ENCODE measurements at regions not wholly inside any gene's neighbourhood (a gene's known extent, or its start where the extent isn't known, plus 50 kb on each side); places are given as distances from the start of the nearest gene placed in this dataset.

DNA sequence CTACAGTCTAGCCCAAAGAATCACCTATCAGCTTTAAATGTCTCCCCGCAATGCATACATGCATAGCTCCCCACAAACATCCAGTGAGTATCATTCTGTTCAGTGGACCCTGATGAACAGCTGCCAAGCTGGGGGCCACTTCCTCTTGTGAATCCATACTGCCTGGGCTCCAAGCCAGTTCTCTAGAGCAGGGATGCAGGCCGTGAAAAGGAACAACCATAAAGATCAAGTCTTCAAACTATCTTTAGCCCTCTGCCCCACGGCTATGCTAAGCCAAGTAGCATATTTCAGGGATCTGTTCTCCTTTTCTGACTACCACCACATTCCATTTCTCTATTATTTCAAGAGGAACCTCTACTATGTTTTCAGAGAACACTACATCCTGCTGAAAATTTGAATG lies 191.7 kb upstream of the BTBD3 start:
- Histone ChIP-seq H3K27me3 (peaks cover 0 to 7% (median 0%) of the 10 kb centered on the region in 4 donors), H3K9me3 (peaks cover 0 to 1% (median 0%) of the 10 kb centered on the region in 4 donors), H3K36me3 (no peaks in the 10 kb centered on the region), H3K4me1 (no peaks in the 10 kb centered on the region), H3K27ac (replicated peaks in 1 of 4) (no peak overlapping the region), H3K4me3 (no peak overlapping the region)
- DNase-seq (ENCODE audit: extremely low spot score), result no peak
- intact Hi-C loops (cut with DNase I), result no loop called here
- WGBS, result 57% methylated on average over 3 of the region's 3 CpGs
- TF ChIP-seq EP300 (IDR thresholded peaks at IDR 0.05), result no peak
- TF ChIP-seq POLR2A (IDR thresholded peaks at IDR 0.05; ENCODE audit: low read depth), result no peak

DNA sequence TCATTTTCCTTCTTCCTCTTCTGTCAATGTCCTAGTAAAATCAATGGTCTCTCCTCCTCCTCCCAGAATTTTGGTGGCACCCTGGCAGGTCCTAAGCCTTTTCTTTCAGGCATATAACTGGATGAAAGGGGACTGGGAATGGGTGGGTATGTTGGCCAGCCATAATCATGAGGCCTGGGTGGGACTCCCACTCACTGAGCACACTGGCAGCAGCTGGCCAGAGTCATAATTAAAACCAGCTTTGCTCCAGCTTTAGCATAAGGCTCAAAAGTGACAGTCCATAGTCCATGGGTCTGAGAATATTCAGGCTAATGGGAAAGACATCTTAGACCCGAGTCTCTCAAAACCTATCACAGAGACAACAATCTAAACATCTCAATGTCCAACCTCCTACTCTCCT lies 190.0 kb upstream of the BTBD3 start:
- Histone ChIP-seq H3K4me3 (no peak overlapping the region), H3K27me3 (peaks cover 0 to 7% (median 0%) of the 10 kb centered on the region in 4 donors), H3K36me3 (no peaks in the 10 kb centered on the region), H3K27ac (replicated peaks in 1 of 4) (no peak overlapping the region), H3K4me1 (no peaks in the 10 kb centered on the region), H3K9me3 (peaks cover 0 to 6% (median 0%) of the 10 kb centered on the region in 4 donors)
- TF ChIP-seq EP300 (IDR thresholded peaks at IDR 0.05) (no peak), POLR2AphosphoS5 (IDR thresholded peaks at IDR 0.05) (no peak), POLR2A (IDR thresholded peaks at IDR 0.05; ENCODE audit: low read depth) (no peak)
- TF ChIP-seq, protein P1, sequence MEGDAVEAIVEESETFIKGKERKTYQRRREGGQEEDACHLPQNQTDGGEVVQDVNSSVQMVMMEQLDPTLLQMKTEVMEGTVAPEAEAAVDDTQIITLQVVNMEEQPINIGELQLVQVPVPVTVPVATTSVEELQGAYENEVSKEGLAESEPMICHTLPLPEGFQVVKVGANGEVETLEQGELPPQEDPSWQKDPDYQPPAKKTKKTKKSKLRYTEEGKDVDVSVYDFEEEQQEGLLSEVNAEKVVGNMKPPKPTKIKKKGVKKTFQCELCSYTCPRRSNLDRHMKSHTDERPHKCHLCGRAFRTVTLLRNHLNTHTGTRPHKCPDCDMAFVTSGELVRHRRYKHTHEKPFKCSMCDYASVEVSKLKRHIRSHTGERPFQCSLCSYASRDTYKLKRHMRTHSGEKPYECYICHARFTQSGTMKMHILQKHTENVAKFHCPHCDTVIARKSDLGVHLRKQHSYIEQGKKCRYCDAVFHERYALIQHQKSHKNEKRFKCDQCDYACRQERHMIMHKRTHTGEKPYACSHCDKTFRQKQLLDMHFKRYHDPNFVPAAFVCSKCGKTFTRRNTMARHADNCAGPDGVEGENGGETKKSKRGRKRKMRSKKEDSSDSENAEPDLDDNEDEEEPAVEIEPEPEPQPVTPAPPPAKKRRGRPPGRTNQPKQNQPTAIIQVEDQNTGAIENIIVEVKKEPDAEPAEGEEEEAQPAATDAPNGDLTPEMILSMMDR (IDR thresholded peaks at IDR 0.05), result no peak
- 70% methylated on average over 1 of the region's 1 CpG for WGBS
- intact Hi-C loops (cut with DNase I), result no loop called here
- no peak for DNase-seq (ENCODE audit: extremely low spot score)

DNA sequence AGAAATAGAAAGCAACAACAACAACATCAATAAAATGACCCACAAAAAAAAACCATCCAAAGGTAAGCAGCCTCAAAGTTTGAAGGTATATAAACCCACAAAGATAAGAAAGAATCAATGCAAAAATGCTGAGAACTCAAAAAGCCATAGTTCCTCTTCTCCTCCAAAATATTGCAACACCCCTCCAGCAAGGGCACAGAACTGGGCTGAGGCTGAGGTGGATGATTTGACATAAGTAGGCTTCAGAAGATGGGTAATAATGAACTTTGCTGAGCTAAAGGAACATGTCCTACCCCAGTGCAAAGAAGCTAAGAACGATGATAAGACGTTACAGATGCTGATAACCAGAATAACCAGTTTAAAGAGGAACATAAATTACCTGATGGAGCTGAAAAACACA lies 188.8 kb upstream of the BTBD3 start:
- DNase-seq (ENCODE audit: extremely low spot score), result no peak
- Histone ChIP-seq H3K36me3 (no peaks in the 10 kb centered on the region), H3K27ac (replicated peaks in 1 of 4) (no peak overlapping the region), H3K4me3 (no peak overlapping the region), H3K27me3 (peaks cover 0 to 7% (median 0%) of the 10 kb centered on the region in 4 donors), H3K4me1 (no peaks in the 10 kb centered on the region), H3K9me3 (peaks cover 0 to 6% (median 0%) of the 10 kb centered on the region in 4 donors)
- intact Hi-C loops (cut with DNase I), result no loop called here
- WGBS, result 83% methylated on average over 2 of the region's 2 CpGs
- TF ChIP-seq POLR2AphosphoS5 (IDR thresholded peaks at IDR 0.05) (no peak), POLR2A (IDR thresholded peaks at IDR 0.05; ENCODE audit: low read depth) (no peak), EP300 (IDR thresholded peaks at IDR 0.05) (no peak)
- TF ChIP-seq, protein P1 (IDR thresholded peaks at IDR 0.05), result no peak

DNA sequence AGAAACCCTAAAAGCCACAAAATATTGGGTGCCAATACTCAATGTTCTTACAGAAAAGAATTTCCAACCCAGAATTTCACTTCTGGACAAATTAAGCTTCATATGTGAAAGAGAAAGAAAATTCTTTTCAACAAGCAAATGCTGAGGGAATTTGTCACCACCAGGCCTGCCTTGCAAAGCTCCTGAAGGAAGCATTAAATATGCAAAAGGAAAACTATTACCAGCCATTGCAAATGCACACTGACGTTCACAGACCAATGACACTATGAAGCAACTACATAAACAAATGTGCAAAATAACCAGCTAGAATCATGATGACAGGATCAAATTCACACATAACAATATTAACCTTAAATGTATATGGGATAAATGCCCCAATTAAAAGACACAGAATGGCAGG lies 187.9 kb upstream of the BTBD3 start:
- Histone ChIP-seq H3K4me1 (no peaks in the 10 kb centered on the region), H3K27me3 (peaks cover 0 to 7% (median 0%) of the 10 kb centered on the region in 4 donors), H3K9me3 (peaks cover 0 to 6% (median 0%) of the 10 kb centered on the region in 4 donors), H3K4me3 (no peak overlapping the region), H3K36me3 (no peaks in the 10 kb centered on the region), H3K27ac (replicated peaks in 1 of 4) (no peak overlapping the region)
- intact Hi-C loops (cut with DNase I), result no loop called here
- DNase-seq (ENCODE audit: extremely low spot score), result no peak
- TF ChIP-seq POLR2A (IDR thresholded peaks at IDR 0.05; ENCODE audit: low read depth), result no peak
- no peak for TF ChIP-seq POLR2AphosphoS5 (IDR thresholded peaks at IDR 0.05)
- no peak for TF ChIP-seq EP300 (IDR thresholded peaks at IDR 0.05)
- TF ChIP-seq, protein P1 (IDR thresholded peaks at IDR 0.05), result no peak
- 89% methylated on average over 1 of the region's 1 CpG for WGBS

DNA sequence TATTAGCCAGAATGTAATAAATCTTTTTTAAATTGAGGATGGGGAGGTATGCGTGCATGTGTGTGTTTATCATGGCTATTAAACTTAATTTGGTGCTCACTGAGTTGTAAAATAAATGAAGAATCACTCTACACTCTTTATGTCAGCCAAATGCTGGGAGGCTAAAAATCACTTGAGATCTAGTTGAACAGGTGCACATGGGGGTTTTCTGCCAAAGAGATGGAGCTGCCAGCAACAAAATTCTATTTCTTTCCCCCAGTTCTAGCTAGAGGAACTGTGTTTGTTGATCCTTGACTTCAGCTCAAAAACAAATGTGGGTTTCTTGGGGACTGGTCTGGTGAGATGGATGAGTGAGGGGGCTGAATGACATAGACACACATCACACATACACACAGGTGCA lies 183.3 kb upstream of the BTBD3 start:
- H3K9me3 ChIP-seq, result peaks cover 0 to 6% (median 0%) of the 10 kb centered on the region in 4 donors
- TF ChIP-seq, protein P1 (IDR thresholded peaks at IDR 0.05), result no peak
- TF ChIP-seq POLR2A (IDR thresholded peaks at IDR 0.05; ENCODE audit: low read depth) (no peak), EP300 (IDR thresholded peaks at IDR 0.05) (no peak), POLR2AphosphoS5 (IDR thresholded peaks at IDR 0.05) (no peak)
- H3K4me3 ChIP-seq, result no peak overlapping the region
- H3K36me3 ChIP-seq, result no peaks in the 10 kb centered on the region
- WGBS, result 37% methylated on average over 1 of the region's 1 CpG
- no peaks in the 10 kb centered on the region for H3K4me1 ChIP-seq
- no peaks in the 10 kb centered on the region for H3K27me3 ChIP-seq
- intact Hi-C loops (cut with DNase I), result no loop called here
- DNase-seq (ENCODE audit: extremely low spot score), result no peak
- no peak overlapping the region for H3K27ac ChIP-seq (replicated peaks in 1 of 4)
